Lung microvascular endothelial cell (primary cell): ENCODE measurements at regions not wholly inside any gene's neighbourhood (a gene's known extent, or its start where the extent isn't known, plus 50 kb on each side); places are given as distances from the start of the nearest gene placed in this dataset.
"Not testable (repeated sequence)": the region's sequence is repeated elsewhere in the genome, so short reads cannot be mapped to it uniquely, and the experiment has no call there.

Source experiments
- DNase-seq, 2 donors: peaks; one replicate each; pipeline versions ENCODE4 v3.0.0 to v3.0.0-alpha.2; 2010; ENCODE audit warnings: low read depth in 2 of 2

- not testable (repeated sequence) for DNase-seq
Observed at GRCh38 chr16:63388277-63388676, 1352.0 kb upstream of the CDH8 start.

DNA sequence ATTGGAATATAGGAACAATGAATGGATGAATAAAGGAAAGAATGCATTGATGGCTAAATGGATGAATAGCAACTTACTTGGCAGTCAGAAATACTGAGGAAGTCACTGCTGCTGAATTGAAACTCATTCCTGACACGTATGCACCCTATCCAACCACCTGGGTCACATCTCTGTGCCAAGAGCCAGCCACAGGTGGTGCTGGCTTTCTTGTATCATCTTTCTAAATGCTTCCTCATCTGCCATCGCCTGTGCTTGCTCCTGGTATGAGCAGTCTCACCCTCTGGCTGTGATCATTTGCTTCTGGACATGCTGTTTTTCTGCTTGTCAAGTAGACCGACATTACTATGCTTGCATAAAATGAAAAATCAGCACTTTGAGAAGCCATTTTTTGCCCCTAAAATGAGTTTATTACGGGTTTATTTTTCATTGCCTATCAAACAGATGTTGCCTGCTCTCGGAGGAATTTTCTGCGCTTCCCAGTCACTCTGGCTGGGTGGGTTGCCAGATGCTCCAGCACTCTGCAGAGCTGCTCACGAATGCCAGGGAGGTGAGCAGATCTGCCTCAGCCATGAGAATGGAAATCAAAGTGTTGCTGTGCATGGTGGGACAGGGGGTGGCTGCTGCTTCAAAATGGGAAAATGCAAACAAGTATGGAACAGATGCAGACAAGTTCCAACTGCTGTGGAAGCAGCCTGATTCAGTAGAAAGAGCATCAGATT is 1349.6 kb upstream of the CDH8 start:
- DNase-seq: no peak

GRCh38 chr16:63373744-63374143 is 1337.5 kb upstream of the CDH8 start:
- DNase-seq: no peak

- DNase-seq: no peak
Observed at GRCh38 chr16:63372815-63373214, 1336.6 kb upstream of the CDH8 start.

- DNase-seq: no peak
Observed at GRCh38 chr16:63372283-63372682, 1336.0 kb upstream of the CDH8 start.

DNA sequence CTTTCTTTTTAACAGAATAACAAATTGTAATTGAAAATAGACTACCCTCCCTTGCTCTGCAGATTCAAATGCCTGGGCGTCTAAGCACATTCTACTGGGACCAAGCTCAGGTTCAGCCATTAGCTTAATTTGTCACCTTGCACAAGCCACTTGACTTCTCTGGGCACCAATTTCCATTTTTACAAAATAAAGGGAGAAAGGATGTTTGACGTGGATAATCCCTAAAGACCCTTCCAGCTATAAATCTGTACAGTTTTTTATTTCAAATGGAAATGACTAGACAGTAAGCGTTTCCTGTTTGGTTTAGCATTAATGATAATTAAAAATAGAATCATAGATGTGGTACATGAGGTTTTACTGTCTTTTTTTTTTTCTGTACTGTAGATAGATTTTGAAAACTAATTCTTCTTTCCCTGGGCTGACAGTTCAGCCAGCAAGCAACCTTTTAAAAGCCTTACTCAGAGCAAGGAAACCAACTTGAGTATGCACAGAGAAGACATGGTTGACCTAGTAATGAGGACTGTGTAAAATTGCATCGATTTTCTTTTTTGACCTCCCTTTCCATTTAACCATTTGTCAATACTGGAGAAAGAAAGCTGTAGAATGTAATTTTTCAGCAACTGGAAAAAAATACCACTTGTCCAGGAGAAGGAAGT is 1329.5 kb upstream of the CDH8 start:
- no peak for DNase-seq

GRCh38 chr16:63363738-63364137 is 1327.5 kb upstream of the CDH8 start:
- DNase-seq: no peak

DNA sequence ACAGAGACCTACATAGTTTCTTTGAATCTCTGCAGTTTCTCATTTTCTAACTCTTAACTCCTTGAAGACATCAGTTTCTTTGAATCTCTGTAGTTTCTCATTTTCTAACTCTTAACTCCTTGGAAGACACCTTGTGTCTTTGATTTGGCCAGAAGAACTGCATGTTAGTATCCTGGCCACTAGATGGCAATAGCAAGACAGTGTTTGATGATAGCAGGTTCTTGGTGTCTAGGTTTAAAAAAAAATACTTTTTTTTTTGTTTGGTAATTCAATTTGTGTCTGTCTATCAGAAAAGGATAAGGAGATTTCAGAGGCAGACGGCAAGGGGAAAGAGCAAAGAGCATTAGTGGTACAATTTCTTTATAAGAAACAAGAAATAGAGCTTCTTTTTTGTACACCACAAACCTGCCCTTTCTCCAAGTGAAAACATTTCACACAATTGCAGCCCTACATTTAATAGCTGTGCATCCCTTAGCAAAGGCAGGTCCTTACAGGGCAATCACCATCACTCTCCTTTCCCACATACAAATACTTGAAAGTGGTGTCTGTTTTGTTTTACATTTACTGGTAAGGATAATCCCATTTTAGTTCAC is 1324.9 kb upstream of the CDH8 start:
- DNase-seq: peak; percentile 58 to 60

DNA sequence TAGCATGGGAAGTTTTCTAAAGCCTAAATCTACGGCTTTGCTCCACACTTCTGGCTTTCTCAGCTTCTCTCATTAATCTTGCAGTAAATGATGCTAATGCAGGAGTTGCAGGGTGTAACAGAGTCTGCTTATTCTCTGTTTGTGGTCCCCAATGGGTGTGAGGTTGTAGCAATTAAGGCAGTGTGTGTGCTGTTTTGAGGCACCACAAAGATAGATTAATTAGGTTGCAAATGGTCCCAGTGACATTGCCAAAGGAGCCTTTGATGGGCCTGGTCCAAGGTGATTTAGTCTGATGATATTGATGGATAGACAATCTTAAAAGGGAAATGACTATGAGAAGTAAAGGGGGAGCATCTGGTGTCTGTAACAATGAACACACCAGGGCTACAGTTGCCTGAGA is 1313.7 kb upstream of the CDH8 start:
- DNase-seq: no peak

DNA sequence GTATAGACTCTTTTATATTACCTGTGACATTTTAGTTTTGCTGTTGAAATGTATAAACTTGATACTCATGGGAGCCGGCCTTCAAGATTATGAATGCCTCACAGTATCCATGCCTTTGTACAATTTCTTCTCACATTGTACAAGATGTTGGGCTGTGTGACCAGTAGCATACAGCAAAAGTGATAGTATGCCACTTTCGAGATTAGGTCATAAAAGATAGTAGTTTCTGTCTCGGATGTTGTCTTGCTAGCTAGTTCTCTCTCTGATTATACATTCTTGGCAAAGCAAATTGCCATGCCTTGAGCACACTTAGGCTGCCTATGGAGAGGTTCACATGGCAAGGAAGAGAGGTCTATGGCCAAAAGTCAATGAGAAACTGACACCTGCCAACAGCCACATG is 1309.8 kb upstream of the CDH8 start:
- DNase-seq: no peak

DNA sequence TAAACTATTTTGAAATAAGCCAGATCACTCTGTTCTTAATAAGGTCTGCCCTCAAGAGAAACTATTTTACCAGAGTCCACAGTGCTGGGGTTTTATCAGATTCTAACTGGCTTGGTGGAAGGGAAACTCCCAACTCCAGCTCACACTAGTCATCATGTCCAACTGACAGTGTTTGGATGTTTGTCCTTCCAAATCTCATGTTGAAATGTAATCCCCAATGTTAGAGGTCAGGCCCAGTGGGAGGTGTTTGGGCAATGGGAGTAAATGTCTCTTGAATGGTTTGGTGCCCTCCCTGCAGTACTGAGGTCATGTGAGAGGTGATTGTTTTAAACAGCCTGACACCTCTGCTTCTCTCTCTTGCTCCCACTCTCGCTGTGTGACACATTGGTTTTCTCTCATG is 1301.0 kb upstream of the CDH8 start:
- DNase-seq: no peak

GRCh38 chr16:63331111-63331510 is 1294.9 kb upstream of the CDH8 start:
- no peak for DNase-seq

- DNase-seq: no peak
Observed at GRCh38 chr16:63326736-63327339, 1290.6 kb upstream of the CDH8 start.

DNA sequence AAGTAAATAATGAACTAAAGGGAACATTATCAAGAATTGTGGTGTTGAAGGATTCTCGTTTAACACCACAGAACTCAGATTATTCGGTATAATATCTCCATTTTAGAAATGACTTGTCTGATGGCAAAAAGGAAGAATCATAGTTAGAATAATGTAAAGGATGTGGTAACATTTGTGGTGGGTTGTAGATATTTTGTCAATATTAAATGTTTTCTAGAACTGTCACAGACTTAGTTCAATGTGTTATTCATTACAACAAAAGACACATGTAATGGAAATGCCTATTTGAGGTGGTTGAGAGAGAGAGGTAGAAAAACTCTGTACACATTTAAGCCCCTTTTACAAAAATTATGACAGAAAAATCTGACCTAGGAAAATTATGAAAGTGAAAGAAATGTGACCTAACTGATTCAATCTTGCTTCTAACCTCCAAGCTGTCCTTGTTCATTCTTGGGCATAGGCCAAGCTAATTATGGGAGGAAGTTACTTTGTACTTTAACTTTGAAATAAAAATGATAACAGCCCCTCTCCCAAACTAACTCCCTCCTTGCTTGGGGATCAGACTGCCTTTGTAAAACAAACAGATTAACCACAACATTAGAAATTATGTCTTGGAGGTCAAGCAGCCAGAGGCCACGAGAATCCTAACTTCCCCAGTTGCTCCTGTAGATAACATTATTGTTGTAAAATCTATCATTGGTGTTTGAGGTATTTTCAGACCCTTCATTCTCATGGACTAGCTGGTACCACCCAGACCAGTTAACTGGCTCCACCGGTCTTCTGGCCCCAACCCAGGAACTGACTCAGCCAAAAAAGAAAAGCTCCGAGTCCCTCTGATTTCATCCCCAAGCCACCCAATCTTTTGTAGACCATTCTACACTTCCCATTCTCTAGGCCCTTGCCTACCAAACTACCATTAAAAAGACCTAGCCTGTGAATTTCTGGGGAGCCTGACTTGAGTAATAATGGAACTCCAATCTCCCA is 1287.8 kb upstream of the CDH8 start:
- no peak for DNase-seq

GRCh38 chr16:63323055-63323454 is 1286.8 kb upstream of the CDH8 start:
- DNase-seq: no peak

DNA sequence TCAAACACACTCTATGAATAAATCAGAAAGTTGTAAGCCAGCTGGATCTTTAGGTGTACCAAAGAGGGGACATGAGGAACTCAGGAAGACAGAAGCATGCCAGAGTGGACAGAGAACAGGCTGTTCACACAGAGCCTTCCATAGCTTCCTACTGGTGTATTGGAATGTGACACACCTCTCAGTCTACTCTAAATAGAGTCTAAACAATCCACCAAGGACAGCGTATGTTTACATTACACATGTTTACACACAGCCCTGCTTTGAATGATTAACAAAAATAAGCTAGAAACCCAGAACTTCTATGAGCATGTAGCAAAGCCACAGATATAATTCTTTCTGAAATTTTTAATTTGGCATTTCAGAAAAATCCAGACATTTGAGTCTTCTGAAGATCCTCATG is 1279.0 kb upstream of the CDH8 start:
- DNase-seq: no peak

DNA sequence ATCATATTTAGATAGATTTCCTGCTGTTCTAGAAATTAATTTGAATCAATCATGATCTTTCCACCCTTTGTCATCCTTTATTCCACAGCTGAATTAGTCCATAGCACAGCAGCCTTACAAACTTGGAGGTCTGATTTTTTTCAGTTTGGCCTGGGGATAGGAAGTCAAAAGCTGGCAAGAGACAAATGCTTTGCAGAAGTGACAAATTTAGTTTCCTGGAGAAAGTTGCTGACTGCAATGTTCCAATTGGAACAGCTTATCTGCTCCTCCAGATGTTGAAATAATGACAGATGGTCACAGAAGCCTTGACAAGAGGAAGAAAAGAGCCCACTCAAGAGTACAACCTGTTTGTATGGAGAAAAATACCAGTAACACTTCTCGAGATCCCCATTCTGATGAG is 1276.1 kb upstream of the CDH8 start:
- no peak for DNase-seq

GRCh38 chr16:63311313-63311712 is 1275.1 kb upstream of the CDH8 start:
- no peak for DNase-seq

DNA sequence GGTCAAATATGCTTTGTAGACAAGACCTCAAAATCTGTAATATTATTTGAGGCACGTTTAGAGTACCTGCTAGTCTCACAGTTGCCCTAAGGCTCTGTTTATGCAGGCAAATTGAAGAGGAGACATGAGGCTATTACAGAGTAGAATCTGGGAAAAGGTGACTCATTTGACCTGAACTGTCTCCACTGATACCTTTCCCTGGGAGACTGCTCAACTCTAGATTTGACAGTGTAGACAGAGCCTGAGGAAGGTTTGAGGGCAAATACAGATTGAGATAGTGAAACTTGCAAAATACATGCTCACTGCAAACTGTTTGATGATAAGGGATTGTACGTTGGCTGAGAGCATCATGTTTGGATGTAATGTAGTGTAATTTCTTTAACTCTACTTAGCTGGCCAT is 1266.6 kb upstream of the CDH8 start:
- DNase-seq: no peak

DNA sequence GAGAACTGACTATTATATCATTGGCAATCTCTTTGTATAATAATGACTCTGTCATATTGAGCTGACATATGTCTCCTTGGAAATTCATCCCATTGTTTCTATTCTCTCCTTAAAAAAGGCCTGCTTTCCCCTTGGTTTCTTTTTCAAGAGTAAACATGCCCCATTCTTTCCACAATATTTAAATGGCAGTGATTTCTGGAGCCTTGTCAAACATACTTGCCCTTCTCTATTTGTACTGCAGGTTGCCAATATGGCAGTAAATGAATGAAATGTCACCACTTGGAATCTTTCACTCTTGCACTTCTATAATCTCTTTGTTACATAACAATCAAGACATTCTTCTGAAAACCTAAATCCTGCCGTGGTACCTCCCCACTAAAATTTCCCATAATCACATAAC is 1265.1 kb upstream of the CDH8 start:
- no peak for DNase-seq

DNA sequence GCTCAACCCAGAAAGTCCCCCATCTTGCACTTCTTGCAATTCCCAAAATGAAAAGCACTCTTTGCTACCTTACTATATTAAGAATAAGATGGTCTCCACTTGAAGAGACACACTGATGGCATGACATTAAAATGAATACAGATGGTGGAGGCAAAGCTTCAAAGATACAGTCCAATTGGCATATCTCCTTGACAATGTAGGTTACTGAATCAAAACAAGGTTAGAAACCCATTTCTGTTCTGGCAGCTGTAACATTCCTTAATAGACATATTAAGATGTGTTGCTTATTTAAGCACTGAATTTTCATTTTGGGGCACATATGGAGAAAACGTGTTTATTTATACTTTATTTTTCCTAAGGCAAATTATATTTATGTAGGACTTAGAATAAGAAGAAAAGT is 1262.8 kb upstream of the CDH8 start:
- DNase-seq: no peak

GRCh38 chr16:63292036-63292435 is 1255.8 kb upstream of the CDH8 start:
- DNase-seq: no peak
